Osteocyte (in vitro differentiated cells): ENCODE measurements at regions not wholly inside any gene's neighbourhood (a gene's known extent, or its start where the extent isn't known, plus 50 kb on each side); places are given as distances from the start of the nearest gene placed in this dataset.

Experiments
- DNase-seq: peaks from one replicate; pipeline ENCODE4 v3.0.0; 2021; ENCODE audit warnings: mixed read lengths; ENCODE audit not compliant: unreplicated experiment; ENCODE audit errors: extremely low spot score
- H3K27ac Mint-ChIP-seq: one replicate; pipeline ENCODE4 v1.8.0; 2021; ENCODE audit warnings: mild to moderate bottlenecking, mixed read lengths; ENCODE audit not compliant: unreplicated experiment
- H3K27me3 Mint-ChIP-seq: one replicate; pipeline ENCODE4 v1.8.0; 2021; ENCODE audit warnings: mixed read lengths; ENCODE audit not compliant: unreplicated experiment
- H3K36me3 Mint-ChIP-seq: one replicate; pipeline ENCODE4 v1.8.0; 2021; ENCODE audit warnings: mixed read lengths; ENCODE audit not compliant: unreplicated experiment
- H3K4me1 Mint-ChIP-seq: one replicate; pipeline ENCODE4 v1.8.0; 2021; ENCODE audit warnings: mixed read lengths; ENCODE audit not compliant: unreplicated experiment
- H3K4me3 Mint-ChIP-seq: one replicate; pipeline ENCODE4 v1.8.0; 2021; ENCODE audit warnings: mild to moderate bottlenecking, moderate library complexity, mixed read lengths; ENCODE audit not compliant: unreplicated experiment
- H3K9me3 Mint-ChIP-seq: one replicate; pipeline ENCODE4 v1.8.0; 2021; ENCODE audit warnings: mixed read lengths; ENCODE audit not compliant: unreplicated experiment
- TF ChIP-seq, protein P1 (sequence below): fragments of 200-600 bp; sonication (generic); IDR thresholded peaks from 2 replicates; pipeline ENCODE4 v1.5.0; 2021; ENCODE audit warnings: antibody characterized with exemption, mild to moderate bottlenecking, moderate library complexity

DNA sequence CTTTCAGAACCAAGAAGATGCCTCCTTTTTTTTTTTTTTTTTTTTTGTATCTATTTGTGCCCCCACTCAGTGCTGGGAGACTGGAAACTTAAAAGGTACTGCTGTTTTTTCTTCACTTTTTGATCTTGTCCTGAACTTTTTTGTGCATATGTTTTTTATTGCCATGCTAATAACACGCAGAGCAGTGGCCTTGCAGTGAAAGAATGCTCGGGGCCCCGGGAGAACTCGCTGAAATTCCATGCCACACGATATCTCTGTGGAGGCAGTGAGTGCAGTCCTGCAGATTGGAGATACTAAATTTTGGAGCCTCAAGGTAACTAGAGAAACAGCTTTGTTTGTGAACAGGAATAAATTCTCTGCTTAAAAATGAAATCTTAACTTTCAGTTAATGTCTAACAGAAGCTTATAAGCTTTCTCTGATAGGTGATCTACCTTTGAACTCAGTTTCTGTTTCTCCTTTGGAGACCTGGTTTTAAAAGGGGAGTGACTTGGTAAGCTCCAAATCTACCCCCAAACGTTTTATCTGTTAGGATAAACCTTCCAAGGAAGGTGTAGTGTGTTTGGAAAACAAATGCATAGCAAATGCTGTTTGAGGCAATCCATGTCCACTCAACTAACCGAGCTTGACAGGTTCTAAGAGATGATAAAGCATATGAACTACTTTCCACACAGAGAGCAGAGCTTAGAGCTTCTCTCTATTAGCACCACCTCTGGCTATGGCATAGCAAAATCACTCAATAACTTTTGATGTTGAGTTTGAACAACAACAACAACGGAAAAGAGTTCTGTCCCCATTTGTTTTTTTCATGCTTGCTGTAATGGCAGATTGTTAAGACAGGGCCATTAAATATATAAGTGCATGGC is 113.7 kb upstream of the PLXNA2 start:
- TF ChIP-seq, protein P1, sequence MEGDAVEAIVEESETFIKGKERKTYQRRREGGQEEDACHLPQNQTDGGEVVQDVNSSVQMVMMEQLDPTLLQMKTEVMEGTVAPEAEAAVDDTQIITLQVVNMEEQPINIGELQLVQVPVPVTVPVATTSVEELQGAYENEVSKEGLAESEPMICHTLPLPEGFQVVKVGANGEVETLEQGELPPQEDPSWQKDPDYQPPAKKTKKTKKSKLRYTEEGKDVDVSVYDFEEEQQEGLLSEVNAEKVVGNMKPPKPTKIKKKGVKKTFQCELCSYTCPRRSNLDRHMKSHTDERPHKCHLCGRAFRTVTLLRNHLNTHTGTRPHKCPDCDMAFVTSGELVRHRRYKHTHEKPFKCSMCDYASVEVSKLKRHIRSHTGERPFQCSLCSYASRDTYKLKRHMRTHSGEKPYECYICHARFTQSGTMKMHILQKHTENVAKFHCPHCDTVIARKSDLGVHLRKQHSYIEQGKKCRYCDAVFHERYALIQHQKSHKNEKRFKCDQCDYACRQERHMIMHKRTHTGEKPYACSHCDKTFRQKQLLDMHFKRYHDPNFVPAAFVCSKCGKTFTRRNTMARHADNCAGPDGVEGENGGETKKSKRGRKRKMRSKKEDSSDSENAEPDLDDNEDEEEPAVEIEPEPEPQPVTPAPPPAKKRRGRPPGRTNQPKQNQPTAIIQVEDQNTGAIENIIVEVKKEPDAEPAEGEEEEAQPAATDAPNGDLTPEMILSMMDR: no peak
- H3K27me3 Mint-ChIP-seq: peaks cover 10% of the 10 kb centered on the region
- no peaks in the 10 kb centered on the region for H3K36me3 Mint-ChIP-seq
- H3K27ac Mint-ChIP-seq: no peak overlapping the region
- no peaks in the 10 kb centered on the region for H3K9me3 Mint-ChIP-seq
- DNase-seq: no peak
- H3K4me1 Mint-ChIP-seq: no peaks in the 10 kb centered on the region
- no peak overlapping the region for H3K4me3 Mint-ChIP-seq

GRCh38 chr1:208358651-208359050 is 114.5 kb upstream of the PLXNA2 start:
- Mint-ChIP-seq H3K36me3 (no peaks in the 10 kb centered on the region), H3K27ac (no peak overlapping the region), H3K4me3 (no peak overlapping the region), H3K9me3 (no peaks in the 10 kb centered on the region), H3K27me3 (peaks cover 17% of the 10 kb centered on the region), H3K4me1 (no peaks in the 10 kb centered on the region)
- TF ChIP-seq, protein P1: no peak
- DNase-seq: no peak

- Mint-ChIP-seq H3K9me3 (no peaks in the 10 kb centered on the region), H3K27ac (no peak overlapping the region), H3K36me3 (no peaks in the 10 kb centered on the region), H3K4me1 (no peaks in the 10 kb centered on the region), H3K4me3 (no peak overlapping the region), H3K27me3 (peaks cover 16% of the 10 kb centered on the region)
- TF ChIP-seq, protein P1: no peak
- no peak for DNase-seq
Measured at GRCh38 chr1:208362011-208362410, 117.8 kb upstream of the PLXNA2 start.

- no peak for DNase-seq
- Mint-ChIP-seq H3K9me3 (no peaks in the 10 kb centered on the region), H3K27me3 (peaks cover 20% of the 10 kb centered on the region), H3K4me3 (no peak overlapping the region), H3K27ac (no peak overlapping the region), H3K36me3 (no peaks in the 10 kb centered on the region), H3K4me1 (no peaks in the 10 kb centered on the region)
- TF ChIP-seq, protein P1: no peak
Measured at GRCh38 chr1:208366559-208366958, 122.4 kb upstream of the PLXNA2 start.

DNA sequence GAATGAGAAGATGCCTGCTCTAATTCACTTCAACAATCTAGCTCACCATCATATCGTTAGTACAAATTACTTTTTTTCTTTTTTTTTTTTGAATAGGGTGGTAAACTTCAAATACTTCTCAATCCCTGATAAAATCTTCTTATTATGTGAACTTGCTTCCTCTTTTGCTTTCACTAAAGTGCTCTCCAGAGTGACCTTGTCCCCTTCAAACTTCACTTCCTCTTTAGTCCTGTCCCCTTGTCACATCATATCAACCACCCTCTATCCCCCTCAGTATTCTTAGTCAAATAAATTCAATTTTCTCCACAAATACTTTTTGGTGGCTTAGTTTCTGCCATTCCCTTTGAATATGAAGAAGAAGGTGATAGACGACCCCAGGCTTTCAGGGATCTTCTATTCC is 124.9 kb upstream of the PLXNA2 start:
- Mint-ChIP-seq H3K27me3 (peaks cover 8% of the 10 kb centered on the region), H3K9me3 (no peaks in the 10 kb centered on the region), H3K36me3 (no peaks in the 10 kb centered on the region), H3K4me1 (no peaks in the 10 kb centered on the region), H3K27ac (no peak overlapping the region), H3K4me3 (no peak overlapping the region)
- TF ChIP-seq, protein P1: no peak
- no peak for DNase-seq
